IPS-20b (cell line): ENCODE measurements at regions not wholly inside any gene's neighbourhood (a gene's known extent, or its start where the extent isn't known, plus 50 kb on each side); places are given as distances from the start of the nearest gene placed in this dataset.
"Not testable (repeated sequence)": the region's sequence is repeated elsewhere in the genome, so short reads cannot be mapped to it uniquely, and the experiment has no call there.

ENCODE experiments used
- H3K27ac ChIP-seq: one replicate; pipeline ENCODE4 v1.5.1; 2013; ENCODE audit warnings: low read length
- H3K27me3 ChIP-seq: 2 replicates; pipeline ENCODE4 v1.6.1; 2013; ENCODE audit warnings: mild to moderate bottlenecking, low read length, inconsistent platforms; ENCODE audit not compliant: insufficient read depth
- H3K36me3 ChIP-seq: 2 replicates; pipeline ENCODE4 v1.6.1; 2013; ENCODE audit warnings: low read depth, mild to moderate bottlenecking, inconsistent platforms, low read length, moderate library complexity; ENCODE audit not compliant: insufficient read depth
- H3K4me1 ChIP-seq: 2 replicates; pipeline ENCODE4 v1.6.1; 2013; ENCODE audit warnings: mild to moderate bottlenecking, control low read depth, inconsistent platforms, low read length, moderate library complexity; ENCODE audit not compliant: insufficient read depth
- H3K4me3 ChIP-seq: 2 replicates; pipeline ENCODE4 v1.5.1; 2013; ENCODE audit warnings: mild to moderate bottlenecking, low read length, inconsistent platforms
- H3K9ac ChIP-seq: 2 replicates; pipeline ENCODE4 v1.6.1; 2013; ENCODE audit warnings: low read depth, mild to moderate bottlenecking, inconsistent platforms, low read length, moderate library complexity
- H3K9me3 ChIP-seq: 2 replicates; pipeline ENCODE4 v1.6.1; 2013; ENCODE audit warnings: mild to moderate bottlenecking, low read depth, low read length, inconsistent platforms; ENCODE audit not compliant: insufficient read depth

DNA sequence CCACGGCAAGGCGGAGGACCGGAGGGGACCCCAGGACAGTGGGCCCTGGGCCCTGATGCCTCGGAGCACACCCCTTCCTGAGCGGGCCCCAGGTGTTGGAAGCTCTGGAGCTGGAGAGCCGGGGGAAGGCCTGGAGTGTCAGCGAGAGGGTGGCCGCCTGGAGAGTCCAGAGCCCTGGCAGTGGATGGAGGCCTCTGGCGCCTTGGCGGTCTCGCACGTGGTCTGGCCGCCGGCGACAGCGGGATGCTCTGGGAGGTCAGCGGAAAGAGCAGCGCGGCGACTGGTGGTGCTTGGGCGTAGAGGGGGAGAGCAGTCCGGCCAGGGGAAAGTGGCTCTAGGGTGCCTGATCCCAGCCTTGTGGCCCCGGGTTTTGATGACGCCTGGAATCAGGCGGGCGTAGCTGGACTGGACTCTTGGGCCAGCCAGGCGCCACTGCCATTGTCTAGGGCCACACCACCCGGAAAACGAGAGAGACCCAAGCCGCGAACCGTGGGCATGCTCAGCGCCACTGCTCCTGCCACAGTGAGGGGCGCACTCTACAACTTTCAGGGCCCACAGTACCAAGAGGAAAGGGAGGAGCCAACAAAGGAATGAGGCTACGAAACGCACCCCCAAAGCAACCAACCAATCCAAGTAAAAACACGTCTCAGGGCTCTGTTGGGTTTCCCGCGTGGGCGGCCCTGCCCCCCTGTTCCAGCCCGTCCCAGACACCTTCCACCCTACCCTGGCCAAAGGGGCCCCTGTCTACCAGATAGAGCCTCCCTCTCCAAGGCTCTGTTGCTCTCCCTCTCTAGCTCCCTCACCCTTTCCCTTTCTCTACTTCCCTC, 1381.2 kb upstream of the DEFB115 start:
- H3K27me3 ChIP-seq, H3K4me1 ChIP-seq, H3K27ac ChIP-seq, H3K9ac ChIP-seq, H3K36me3 ChIP-seq, H3K4me3 ChIP-seq: not testable (repeated sequence)
- H3K9me3 ChIP-seq, result peaks cover 70% of the 10 kb centered on the region

DNA sequence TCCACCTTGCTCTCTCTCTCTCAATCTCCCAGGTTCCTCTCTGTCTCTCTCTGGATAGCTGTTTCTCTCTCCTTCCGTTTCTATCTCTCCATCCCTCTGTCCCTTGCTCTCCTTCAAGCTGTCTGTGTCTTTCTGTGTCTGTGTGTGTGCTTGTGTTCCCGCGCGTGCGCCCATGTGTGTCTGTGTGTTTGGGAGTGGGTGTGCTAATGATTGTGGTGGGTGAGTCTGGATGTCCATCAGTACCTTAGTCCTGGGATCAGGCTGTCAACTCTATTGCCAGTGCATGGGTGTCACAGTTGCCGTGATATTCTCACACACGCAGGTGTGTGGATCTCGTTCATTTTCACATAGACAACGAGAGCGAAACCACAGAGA, 1380.6 kb upstream of the DEFB115 start:
- H3K9ac ChIP-seq, result no peak overlapping the region
- peaks cover 71% of the 10 kb centered on the region for H3K9me3 ChIP-seq
- H3K27ac ChIP-seq, result no peak overlapping the region
- no peak overlapping the region for H3K4me3 ChIP-seq
- H3K4me1 ChIP-seq, result no peaks in the 10 kb centered on the region
- 0 out of 2 replicates have a peak, but pooled peaks cover 4% of the 10 kb centered on the region for H3K27me3 ChIP-seq
- no peaks in the 10 kb centered on the region for H3K36me3 ChIP-seq

DNA sequence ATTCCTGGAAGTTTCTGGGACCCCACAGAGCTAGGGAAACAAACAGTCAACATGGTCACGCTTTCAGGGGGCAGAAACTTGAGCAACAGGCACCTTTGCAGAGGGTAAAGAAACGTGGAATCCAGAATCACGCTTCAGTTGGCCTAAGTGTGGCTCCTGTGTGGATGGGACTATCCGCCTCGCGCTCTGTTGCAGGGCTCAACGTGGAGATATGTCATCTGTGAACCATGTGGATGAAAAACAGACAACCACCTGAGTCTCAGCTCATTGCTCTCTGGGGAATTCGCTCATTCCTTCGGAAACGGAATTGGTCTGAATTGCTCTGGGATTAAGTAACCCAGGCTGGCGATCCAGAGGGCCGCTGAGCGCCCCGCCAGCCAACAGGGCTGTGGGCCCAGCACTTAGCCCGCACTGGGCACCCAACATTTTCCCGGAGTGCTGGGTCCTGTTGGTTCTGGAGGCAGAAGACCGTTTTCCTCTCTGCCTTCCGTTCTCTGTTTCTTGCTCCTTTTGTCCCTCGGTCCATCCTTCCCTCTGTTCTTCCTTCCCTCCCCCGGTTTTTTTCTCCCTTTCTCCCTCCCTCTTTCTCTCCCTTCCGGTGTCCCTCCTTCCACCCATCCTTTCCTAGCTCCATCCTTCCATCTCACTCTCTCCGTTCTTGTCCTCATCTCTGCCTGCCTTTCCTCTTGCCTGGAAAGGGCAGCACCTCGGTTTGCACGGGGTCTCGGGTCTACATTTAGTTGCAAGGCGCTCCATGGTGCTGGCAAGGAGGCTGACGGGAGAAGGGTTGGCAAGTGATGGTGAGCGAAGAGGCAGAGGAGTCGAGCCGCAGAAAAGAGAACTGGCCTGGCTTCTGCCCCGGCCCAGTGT, 1379.8 kb upstream of the DEFB115 start:
- not testable (repeated sequence) for H3K4me3 ChIP-seq, H3K36me3 ChIP-seq, H3K4me1 ChIP-seq, H3K27me3 ChIP-seq, H3K9ac ChIP-seq, H3K27ac ChIP-seq
- H3K9me3 ChIP-seq, result peaks cover 77% of the 10 kb centered on the region

DNA sequence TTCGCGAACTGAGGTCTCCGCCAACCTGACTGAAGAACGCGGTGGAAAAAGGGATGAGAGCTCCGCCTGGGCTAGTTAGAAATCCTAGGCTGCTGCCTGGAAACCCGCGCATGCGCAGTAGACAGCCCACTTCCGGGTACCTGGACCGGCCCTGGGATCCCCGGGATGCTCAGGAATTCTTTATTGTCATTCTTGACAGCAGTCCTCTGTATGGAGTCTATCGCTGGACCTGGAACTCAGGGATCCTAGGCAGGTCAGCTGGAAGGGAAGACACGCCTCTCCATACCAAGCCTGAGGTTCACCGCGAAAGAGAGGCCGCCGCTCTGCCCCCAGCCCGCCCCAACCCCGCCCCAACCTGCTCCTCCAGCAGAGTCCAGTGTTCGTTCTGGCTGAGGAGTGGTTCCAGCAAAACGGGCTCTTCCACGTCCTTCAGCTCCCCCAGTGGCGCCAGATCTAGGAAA, 1379.2 kb upstream of the DEFB115 start:
- H3K4me1 ChIP-seq, result no peaks in the 10 kb centered on the region
- H3K4me3 ChIP-seq, result no peak overlapping the region
- no peak overlapping the region for H3K9ac ChIP-seq
- H3K27ac ChIP-seq, result no peak overlapping the region
- H3K36me3 ChIP-seq, result no peaks in the 10 kb centered on the region
- H3K9me3 ChIP-seq, result peaks cover 76% of the 10 kb centered on the region
- 0 out of 2 replicates have a peak, but pooled peaks cover 4% of the 10 kb centered on the region for H3K27me3 ChIP-seq

DNA sequence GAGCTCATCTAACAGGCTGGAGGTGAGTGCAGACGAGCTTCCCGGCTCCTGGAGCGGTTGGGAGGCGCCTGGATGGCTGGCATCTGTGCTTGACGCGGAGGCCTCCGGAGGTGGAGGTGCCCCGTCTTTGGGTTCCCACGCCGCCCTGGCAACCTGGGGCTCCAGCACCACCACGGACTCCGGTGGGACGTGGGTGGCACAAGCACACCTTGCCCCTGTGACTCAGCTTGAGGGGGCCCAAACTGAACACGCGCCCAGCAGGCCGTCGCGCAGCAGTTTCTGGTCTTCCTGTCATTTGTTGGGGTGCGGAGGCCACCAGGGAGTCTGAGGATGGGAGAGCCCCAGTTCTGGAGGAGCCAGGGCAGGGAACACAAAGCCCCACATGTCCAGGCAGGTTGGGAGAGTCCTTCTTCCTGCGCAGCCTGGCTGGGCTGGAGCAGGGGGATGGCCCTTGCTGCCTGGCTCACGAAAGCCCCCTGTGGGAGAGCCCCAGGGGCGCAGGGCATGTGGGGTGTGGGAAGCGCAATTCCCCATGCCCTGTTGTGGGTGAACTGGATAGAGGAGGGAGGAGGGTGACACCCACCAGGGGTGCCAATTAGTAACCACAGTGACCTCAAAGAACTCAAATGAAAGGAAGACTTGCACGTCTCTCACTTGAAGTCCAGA, 1378.6 kb upstream of the DEFB115 start:
- Histone ChIP-seq H3K27me3 (0 out of 2 replicates have a peak, but pooled peaks cover 4% of the 10 kb centered on the region), H3K9ac (no peak overlapping the region), H3K4me3 (no peak overlapping the region), H3K27ac (no peak overlapping the region), H3K36me3 (no peaks in the 10 kb centered on the region), H3K4me1 (no peaks in the 10 kb centered on the region), H3K9me3 (peaks cover 80% of the 10 kb centered on the region)

DNA sequence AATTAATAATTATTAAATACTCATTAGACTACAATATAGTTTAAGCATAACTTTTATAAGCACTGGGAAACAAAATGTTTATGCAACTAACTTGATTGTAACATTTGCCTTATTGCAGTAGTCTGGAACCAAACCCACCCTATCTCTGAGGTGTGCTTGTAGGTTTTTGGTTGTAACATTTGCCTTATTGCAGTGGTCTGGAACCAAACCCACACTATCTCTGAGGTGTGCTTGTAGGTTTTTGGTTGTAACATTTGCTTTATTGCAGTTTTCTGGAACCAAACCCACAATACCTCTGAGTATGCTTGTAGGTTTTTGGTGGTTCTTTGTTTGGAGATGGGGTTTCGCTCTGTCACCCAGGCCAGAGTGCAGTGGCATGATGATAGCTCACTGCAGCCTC, 1376.4 kb upstream of the DEFB115 start:
- H3K27ac ChIP-seq, H3K4me3 ChIP-seq, H3K4me1 ChIP-seq, H3K9ac ChIP-seq, H3K36me3 ChIP-seq, H3K27me3 ChIP-seq: not testable (repeated sequence)
- H3K9me3 ChIP-seq, result peaks cover 76% of the 10 kb centered on the region

DNA sequence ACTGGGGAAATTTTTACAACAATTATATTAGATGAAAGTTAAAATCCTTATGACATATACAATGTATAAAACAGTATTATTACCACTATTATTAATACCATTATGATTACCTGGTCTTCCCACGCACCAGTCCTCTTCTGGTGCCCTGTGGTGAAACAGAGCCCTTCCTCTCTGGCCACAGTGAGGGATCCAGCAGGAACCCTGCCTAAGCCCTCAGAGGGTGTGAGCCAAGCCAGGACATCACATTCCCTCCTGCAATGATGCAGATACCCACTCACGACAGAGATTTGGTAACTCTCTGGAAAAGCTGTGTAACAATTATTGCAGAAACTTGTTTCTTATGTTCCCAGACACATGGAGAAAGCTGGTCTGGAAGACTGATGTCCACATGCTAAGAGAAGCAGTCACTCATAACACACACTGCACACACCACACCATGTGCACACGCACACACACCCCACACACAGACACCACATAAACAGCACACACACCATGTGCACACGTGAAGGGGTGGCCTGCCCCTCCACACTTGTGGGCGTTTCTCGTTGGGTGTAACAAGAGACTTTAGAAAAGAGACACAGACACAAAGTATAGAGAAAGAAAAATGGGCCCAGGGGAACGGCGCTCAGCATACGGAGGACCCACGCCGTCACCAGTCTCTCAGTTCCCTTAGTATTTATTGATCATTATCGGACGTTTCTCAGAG, 1373.8 kb upstream of the DEFB115 start:
- not testable (repeated sequence) for H3K27ac ChIP-seq, H3K4me1 ChIP-seq, H3K4me3 ChIP-seq, H3K9ac ChIP-seq, H3K36me3 ChIP-seq, H3K27me3 ChIP-seq
- peaks cover 69% of the 10 kb centered on the region for H3K9me3 ChIP-seq

DNA sequence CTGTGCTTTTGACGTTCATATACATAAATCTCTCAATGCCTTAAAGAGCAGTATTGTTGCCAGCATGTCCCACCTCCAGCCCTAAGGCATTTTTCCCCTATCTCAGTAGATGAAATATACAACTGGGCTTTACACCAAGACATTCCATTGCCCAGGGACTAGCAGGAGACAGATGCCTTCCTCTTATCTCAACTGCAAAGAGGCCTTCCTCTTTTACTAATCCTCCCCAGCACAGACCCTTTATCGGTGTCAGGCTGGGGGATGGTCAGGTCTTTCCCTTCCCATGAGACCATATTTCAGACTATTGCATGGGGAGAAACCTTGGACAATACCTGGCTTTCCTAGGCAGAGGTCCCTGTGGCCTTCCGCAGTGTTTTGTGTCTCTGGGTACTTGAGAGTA, 1373.1 kb upstream of the DEFB115 start:
- H3K4me1 ChIP-seq, H3K36me3 ChIP-seq, H3K27me3 ChIP-seq, H3K4me3 ChIP-seq, H3K27ac ChIP-seq, H3K9ac ChIP-seq: not testable (repeated sequence)
- peaks cover 63% of the 10 kb centered on the region for H3K9me3 ChIP-seq

DNA sequence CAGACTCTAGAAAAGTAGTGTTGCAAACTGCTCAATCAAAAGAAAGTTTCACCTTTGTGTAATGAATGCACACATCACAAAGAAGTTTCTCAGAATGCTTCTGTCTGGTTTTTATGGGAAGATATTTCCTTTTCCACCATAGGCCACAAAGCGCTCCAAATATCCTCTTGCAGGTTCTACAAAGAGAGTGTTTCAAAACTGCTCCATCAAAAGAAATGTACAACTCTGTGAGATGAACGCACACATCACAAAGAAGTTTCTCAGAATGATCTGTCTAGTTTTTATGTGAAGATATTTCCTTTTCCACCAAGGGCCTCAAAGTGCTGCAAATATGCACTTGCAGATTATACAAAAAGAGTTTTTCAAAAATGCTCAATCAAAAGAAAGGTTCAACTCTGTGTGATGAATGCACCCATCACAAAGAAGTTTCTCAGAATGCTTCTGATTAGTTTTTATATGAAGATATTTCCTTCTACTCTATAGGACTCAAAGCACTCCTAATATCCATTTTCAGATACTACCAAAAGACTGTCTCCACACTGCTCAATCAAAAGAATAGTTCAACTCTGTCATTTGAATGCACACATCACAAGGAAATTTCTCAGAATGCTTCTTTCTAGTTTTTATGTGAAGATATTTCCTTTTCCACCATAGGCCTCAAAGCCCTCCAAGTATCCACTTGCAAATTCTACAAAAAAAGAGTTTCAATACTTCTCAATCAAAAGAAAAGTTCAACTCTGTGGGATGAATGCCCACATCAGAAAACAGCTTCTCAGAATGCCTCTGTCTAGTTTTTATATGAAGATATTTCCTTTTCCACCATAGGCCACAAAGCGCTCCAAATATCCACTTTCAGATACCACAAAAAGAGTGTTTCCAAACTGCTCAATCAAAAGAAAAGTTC, 1371.9 kb upstream of the DEFB115 start:
- not testable (repeated sequence) for H3K36me3 ChIP-seq, H3K27me3 ChIP-seq, H3K27ac ChIP-seq, H3K4me3 ChIP-seq, H3K9ac ChIP-seq, H3K4me1 ChIP-seq
- peaks cover 58% of the 10 kb centered on the region for H3K9me3 ChIP-seq

DNA sequence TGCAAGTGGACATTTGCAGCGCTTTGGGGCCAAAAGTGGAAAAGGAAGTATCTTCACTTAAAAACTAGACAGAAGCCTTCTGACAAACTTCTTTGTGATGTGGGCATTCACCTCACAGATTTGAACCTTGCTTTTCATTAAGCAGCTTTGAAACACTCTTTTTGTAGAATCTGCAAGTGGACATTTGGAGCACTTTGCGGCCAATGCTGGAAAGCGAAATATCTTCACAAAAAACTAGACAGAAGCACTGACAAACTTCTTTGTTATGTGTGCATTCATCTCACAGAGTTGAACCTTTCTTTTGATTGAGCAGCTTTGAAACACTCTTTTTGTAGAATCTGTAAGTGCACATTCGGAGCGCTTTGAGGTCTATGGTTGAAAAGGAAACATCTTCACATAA, 1365.9 kb upstream of the DEFB115 start:
- H3K4me3 ChIP-seq, H3K9ac ChIP-seq, H3K4me1 ChIP-seq, H3K27ac ChIP-seq, H3K36me3 ChIP-seq, H3K27me3 ChIP-seq: not testable (repeated sequence)
- peaks cover 50% of the 10 kb centered on the region for H3K9me3 ChIP-seq
